ENCODE measurements at regions not wholly inside any gene's neighbourhood (a gene's known extent, or its start where the extent isn't known, plus 50 kb on each side); places are given as distances from the start of the nearest gene placed in this dataset.

DNA sequence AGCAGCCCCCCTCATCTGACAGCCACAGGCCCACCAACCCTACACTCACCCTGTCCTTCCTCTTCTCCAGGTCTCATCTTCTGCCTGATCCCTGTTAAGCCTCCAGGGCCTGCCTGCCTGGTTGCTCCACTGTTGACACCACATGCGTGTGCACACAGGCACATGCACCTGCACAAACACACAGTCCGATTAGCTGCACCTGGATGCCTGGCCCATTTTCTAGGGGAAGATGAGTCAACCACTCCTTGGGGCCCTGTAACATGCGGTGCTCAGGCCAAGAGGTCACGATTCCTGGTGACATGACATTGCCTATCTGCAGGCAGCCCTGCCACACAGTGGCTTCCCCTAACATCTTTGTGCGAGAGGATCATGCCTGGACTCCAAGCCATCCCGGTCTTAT, 498.4 kb downstream of the BCOR start:
- H3K9me3 ChIP-seq (replicated peaks; ENCODE audit: control insufficient read depth, low read depth, low read length) = no peaks in the 10 kb centered on the region
- no peak for DNase-seq
- peaks cover 36% of the 10 kb centered on the region for H3K27me3 ChIP-seq (ENCODE audit: control insufficient read depth, insufficient read depth, low read length)
- no peaks in the 10 kb centered on the region for H3K36me3 ChIP-seq (ENCODE audit: control insufficient read depth, insufficient read depth, low read length)
- 71% methylated on average over 6 of the region's 6 CpGs for WGBS (ENCODE audit: insufficient coverage)
- H3K4me3 ChIP-seq (ENCODE audit: low read length) = no peak overlapping the region
- peaks cover 23% of the 10 kb centered on the region for H3K4me1 ChIP-seq (ENCODE audit: control insufficient read depth, insufficient read depth, low read length)
- H3K27ac ChIP-seq (ENCODE audit: low read length) = no peak overlapping the region

DNA sequence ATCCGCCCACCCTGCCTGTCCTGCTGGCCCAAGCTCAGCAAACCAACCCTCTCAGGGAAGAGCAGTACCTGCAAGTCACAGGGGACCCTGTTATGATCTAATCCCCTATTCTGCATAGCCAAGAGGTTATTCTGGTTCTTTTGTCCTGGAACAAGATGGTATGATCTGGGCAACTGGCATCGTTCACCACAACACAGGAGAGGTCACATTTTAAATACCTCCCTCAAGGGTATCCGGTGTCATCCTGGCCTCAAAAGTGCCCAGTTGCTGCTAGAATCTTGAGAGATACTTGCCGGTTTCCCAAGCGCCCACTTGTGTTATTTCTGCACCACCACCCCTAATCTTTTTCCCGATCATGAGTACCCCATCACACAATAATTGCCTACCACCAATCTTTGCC, 497.5 kb downstream of the BCOR start:
- peaks cover 29% of the 10 kb centered on the region for H3K4me1 ChIP-seq (ENCODE audit: control insufficient read depth, insufficient read depth, low read length)
- H3K36me3 ChIP-seq (ENCODE audit: control insufficient read depth, insufficient read depth, low read length) = no peaks in the 10 kb centered on the region
- peaks cover 35% of the 10 kb centered on the region for H3K27me3 ChIP-seq (ENCODE audit: control insufficient read depth, insufficient read depth, low read length)
- H3K9me3 ChIP-seq (replicated peaks; ENCODE audit: control insufficient read depth, low read depth, low read length) = no peaks in the 10 kb centered on the region
- H3K27ac ChIP-seq (ENCODE audit: low read length) = no peak overlapping the region
- 78% methylated on average over 5 of the region's 6 CpGs for WGBS (ENCODE audit: insufficient coverage)
- no peak for DNase-seq
- no peak overlapping the region for H3K4me3 ChIP-seq (ENCODE audit: low read length)

DNA sequence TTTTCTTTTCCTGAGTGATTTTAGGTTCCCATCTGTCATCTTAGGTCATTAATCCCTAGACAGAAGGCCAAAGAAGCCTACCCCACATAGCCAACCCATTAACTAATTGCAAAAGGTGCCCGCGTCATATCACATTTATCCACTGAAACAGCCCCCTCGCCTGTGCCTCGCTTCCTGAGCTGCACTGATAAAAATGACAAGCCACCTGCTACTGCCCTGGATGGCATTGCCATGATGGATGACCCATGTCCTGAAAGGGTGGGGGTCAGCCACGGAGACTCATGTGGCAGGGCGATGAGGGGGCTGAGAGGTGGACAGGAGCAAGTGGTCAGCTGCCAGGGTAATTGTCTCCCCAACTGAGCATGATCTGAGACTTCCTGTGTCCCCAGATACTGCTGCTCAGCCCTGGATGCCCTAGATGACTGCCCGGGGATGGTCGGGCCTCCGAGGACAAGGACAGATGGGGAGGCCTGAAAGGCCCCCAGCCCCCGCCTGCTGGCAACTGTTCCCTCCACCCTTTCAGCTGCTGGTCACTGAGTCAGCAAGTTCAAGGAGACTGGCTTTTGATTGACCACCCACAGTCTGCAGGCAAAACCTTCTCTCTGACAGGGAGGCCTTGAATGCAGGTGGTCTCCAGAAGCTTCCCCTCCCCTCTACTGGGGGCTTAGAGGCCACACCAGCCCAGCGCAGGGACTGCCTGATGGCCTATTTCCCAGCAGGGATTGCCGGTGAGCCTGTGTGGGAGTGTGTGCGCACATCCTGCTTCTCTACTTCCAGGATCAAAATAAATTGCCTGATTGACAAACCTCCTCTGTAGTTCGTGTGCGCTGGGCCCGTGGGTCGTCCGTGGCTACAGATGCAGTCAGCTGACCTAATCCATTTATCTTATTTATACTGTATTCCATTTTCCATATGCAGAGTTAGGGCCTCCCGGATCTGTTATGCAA, 496.3 kb downstream of the BCOR start:
- H3K27me3 ChIP-seq (ENCODE audit: control insufficient read depth, insufficient read depth, low read length) = peaks cover 35% of the 10 kb centered on the region
- H3K4me1 ChIP-seq (ENCODE audit: control insufficient read depth, insufficient read depth, low read length) = peaks cover 36% of the 10 kb centered on the region
- no peak overlapping the region for H3K27ac ChIP-seq (ENCODE audit: low read length)
- H3K9me3 ChIP-seq (replicated peaks; ENCODE audit: control insufficient read depth, low read depth, low read length) = peaks cover under 1% of the 10 kb centered on the region
- no peak for DNase-seq
- WGBS (ENCODE audit: insufficient coverage) = 41% methylated on average over 2 of the region's 19 CpGs
- H3K4me3 ChIP-seq (ENCODE audit: low read length) = no peak overlapping the region
- no peaks in the 10 kb centered on the region for H3K36me3 ChIP-seq (ENCODE audit: control insufficient read depth, insufficient read depth, low read length)

DNA sequence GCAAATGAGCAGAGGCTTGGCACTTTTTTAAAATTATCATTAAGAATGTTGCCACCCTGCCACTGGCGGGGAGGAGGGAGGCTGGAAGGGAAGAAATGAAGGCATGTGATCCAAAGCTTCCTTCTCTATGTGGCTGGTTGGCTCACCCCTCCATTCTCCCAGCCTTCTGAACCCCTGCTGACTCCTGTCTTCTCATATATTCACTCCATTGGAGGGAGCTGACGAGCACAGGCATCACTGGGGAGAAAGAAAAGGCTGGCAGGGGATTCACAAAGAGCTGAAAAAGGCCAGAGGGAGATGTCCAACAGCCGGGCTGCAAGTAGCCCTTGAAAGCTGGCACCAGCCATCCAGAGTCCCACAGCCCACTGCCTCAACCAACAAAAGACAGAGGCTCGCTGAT, 495.6 kb downstream of the BCOR start:
- H3K4me3 ChIP-seq (ENCODE audit: low read length) = no peak overlapping the region
- DNase-seq = no peak
- no CpG with 5 or more reads among the region's 4 CpGs for WGBS (ENCODE audit: insufficient coverage)
- H3K36me3 ChIP-seq (ENCODE audit: control insufficient read depth, insufficient read depth, low read length) = no peaks in the 10 kb centered on the region
- no peak overlapping the region for H3K27ac ChIP-seq (ENCODE audit: low read length)
- peaks cover 36% of the 10 kb centered on the region for H3K4me1 ChIP-seq (ENCODE audit: control insufficient read depth, insufficient read depth, low read length)
- H3K9me3 ChIP-seq (replicated peaks; ENCODE audit: control insufficient read depth, low read depth, low read length) = peaks cover 4% of the 10 kb centered on the region
- H3K27me3 ChIP-seq (ENCODE audit: control insufficient read depth, insufficient read depth, low read length) = peaks cover 36% of the 10 kb centered on the region

DNA sequence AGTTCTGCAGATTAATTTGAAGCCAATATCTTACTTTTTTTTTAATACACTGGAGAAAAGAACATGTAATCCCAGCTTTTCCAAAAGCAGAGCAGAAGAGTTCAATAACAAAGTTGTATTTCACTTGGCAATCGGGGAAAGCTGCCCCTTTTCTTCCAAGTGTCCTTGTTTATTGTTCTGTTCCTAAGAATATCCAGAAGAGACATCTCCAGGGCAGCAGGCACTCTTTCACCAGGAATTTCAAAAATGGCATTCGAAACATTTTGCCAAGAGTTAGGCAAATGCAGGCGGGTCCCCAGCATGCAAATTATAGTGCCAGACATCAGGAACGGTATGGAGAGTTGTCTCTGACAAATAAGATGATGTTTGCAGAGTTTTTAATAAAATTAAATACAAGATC, 494.5 kb downstream of the BCOR start:
- peaks cover 36% of the 10 kb centered on the region for H3K27me3 ChIP-seq (ENCODE audit: control insufficient read depth, insufficient read depth, low read length)
- H3K36me3 ChIP-seq (ENCODE audit: control insufficient read depth, insufficient read depth, low read length) = no peaks in the 10 kb centered on the region
- DNase-seq = no peak
- WGBS (ENCODE audit: insufficient coverage) = 60% methylated on average over 2 of the region's 4 CpGs
- peaks cover 4% of the 10 kb centered on the region for H3K9me3 ChIP-seq (replicated peaks; ENCODE audit: control insufficient read depth, low read depth, low read length)
- no peak overlapping the region for H3K27ac ChIP-seq (ENCODE audit: low read length)
- H3K4me3 ChIP-seq (ENCODE audit: low read length) = no peak overlapping the region
- peaks cover 36% of the 10 kb centered on the region for H3K4me1 ChIP-seq (ENCODE audit: control insufficient read depth, insufficient read depth, low read length)

DNA sequence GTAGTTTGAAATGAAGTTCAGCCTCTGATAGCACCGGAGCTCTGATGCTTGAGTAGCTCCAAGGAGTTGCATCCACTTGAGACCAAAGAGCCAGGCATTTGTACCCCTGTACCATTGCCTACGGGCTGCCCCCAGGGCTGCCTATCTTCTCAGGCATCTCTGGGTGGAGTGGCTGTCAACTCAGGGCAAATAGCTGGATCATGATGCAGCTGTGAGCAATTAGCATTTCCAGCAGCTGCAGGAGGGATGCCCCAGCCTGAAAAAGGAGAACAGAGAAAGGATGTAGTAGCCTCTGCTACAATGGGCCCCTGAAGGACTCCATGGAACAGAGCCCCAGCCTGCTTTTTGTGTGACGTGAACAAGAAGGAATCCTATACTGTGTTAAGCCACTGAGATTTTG, 492.6 kb downstream of the BCOR start:
- DNase-seq = peak; percentile 58
- Histone ChIP-seq H3K4me3 (ENCODE audit: low read length) (no peak overlapping the region), H3K27ac (ENCODE audit: low read length) (no peak overlapping the region), H3K4me1 (ENCODE audit: control insufficient read depth, insufficient read depth, low read length) (peaks cover 36% of the 10 kb centered on the region), H3K36me3 (ENCODE audit: control insufficient read depth, insufficient read depth, low read length) (no peaks in the 10 kb centered on the region), H3K9me3 (replicated peaks; ENCODE audit: control insufficient read depth, low read depth, low read length) (peaks cover 4% of the 10 kb centered on the region), H3K27me3 (ENCODE audit: control insufficient read depth, insufficient read depth, low read length) (peaks cover 29% of the 10 kb centered on the region)
- 57% methylated on average over 3 of the region's 3 CpGs for WGBS (ENCODE audit: insufficient coverage)

DNA sequence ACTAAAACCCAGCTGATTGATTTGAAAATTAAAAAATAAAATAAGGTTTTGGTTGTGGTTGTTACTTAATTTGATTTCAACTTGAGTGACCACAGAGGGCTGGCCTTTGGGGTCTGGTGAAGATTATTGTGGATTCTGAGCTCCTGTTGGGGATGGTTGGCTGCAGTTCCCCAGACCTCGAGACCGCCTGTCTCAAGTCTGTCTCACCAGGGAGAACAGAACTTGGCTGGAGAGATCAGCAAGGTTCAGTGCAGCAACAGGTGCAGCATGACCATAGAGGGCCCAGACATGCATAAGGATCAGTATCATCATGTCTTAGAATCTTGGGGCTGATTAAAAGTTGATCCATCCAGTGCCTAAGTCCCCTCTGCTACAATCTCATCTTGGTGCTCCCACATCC, 491.9 kb downstream of the BCOR start:
- H3K27ac ChIP-seq (ENCODE audit: low read length) = no peak overlapping the region
- H3K4me3 ChIP-seq (ENCODE audit: low read length) = no peak overlapping the region
- 80% methylated on average over 1 of the region's 2 CpGs for WGBS (ENCODE audit: insufficient coverage)
- peaks cover 4% of the 10 kb centered on the region for H3K9me3 ChIP-seq (replicated peaks; ENCODE audit: control insufficient read depth, low read depth, low read length)
- H3K4me1 ChIP-seq (ENCODE audit: control insufficient read depth, insufficient read depth, low read length) = peaks cover 31% of the 10 kb centered on the region
- peaks cover 32% of the 10 kb centered on the region for H3K27me3 ChIP-seq (ENCODE audit: control insufficient read depth, insufficient read depth, low read length)
- no peaks in the 10 kb centered on the region for H3K36me3 ChIP-seq (ENCODE audit: control insufficient read depth, insufficient read depth, low read length)
- no peak for DNase-seq

DNA sequence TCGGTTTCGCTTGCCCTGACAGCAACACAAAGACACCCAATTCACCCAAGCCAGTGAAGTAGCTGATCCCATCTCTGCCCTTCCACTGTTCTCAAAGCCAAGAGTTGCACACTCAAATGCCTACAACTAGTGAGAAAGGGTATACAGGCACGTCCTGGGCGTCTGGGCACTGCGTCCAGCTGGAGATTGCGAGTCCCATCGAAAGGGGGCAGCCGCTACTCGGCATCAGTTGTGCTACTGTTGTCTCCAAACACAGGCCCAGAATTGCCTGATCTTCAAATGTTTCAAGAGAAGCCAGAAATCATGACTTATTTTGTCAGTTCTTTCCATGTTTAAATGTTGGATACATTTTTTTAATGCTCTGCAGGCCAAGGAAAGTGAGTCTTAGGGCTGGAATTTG, 487.8 kb downstream of the BCOR start:
- Histone ChIP-seq H3K4me3 (ENCODE audit: low read length) (no peak overlapping the region), H3K9me3 (replicated peaks; ENCODE audit: control insufficient read depth, low read depth, low read length) (peaks cover 4% of the 10 kb centered on the region), H3K27me3 (ENCODE audit: control insufficient read depth, insufficient read depth, low read length) (peaks cover 46% of the 10 kb centered on the region), H3K27ac (ENCODE audit: low read length) (no peak overlapping the region), H3K4me1 (ENCODE audit: control insufficient read depth, insufficient read depth, low read length) (peaks cover 25% of the 10 kb centered on the region), H3K36me3 (ENCODE audit: control insufficient read depth, insufficient read depth, low read length) (no peaks in the 10 kb centered on the region)
- 72% methylated on average over 9 of the region's 9 CpGs for WGBS (ENCODE audit: insufficient coverage)
- DNase-seq = no peak

DNA sequence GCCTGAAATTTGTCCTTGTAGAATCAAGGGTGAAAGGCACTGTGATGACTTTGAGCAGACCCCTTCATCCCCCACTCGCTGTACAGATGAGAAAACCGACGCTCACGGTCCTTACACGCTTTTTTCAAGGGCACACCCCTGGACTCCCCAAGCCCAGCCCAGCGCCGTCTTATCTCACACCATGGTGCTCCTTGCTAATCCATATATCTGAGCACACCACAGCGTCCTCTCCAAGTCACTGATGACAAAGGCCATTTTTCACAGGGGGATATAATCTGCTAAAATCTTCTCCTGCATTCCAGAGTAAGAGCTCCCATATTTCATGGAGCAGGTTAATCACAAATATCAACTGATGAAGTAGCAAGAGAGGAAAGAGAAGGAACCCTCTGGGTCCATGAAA, 486.3 kb downstream of the BCOR start:
- Histone ChIP-seq H3K4me1 (ENCODE audit: control insufficient read depth, insufficient read depth, low read length) (peaks cover 15% of the 10 kb centered on the region), H3K27ac (ENCODE audit: low read length) (no peak overlapping the region), H3K36me3 (ENCODE audit: control insufficient read depth, insufficient read depth, low read length) (no peaks in the 10 kb centered on the region), H3K27me3 (ENCODE audit: control insufficient read depth, insufficient read depth, low read length) (peaks cover 44% of the 10 kb centered on the region), H3K9me3 (replicated peaks; ENCODE audit: control insufficient read depth, low read depth, low read length) (peaks cover 4% of the 10 kb centered on the region), H3K4me3 (ENCODE audit: low read length) (no peak overlapping the region)
- DNase-seq = no peak
- WGBS (ENCODE audit: insufficient coverage) = 64% methylated on average over 8 of the region's 8 CpGs

DNA sequence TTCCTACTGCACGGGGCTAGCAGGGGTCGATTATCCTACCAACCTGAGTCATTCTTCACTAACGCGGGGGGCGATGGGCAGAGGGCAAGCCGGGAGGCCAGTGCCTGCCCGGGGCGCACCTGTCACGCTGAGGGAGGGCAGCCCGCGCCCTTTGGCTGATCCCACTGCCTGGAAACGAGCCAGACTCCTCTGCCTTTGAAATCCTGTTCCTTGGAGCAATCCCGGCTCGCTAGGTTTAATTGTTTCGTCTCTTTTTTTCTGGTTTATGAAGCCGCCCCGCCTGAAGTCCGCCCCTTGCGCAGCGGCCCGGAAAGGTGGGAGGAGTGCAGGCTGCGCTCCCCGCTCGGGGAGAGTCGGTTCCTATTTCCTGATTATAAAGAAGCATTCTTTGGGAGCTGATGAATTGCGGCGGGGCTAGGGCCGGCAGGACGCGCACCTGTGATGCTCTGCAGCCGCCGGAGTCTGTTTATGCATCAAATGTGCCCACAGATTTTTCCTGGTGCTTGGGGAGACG, 484.2 kb downstream of the BCOR start:
- Histone ChIP-seq H3K4me3 (ENCODE audit: low read length) (peak overlapping the region; percentile 25), H3K27ac (ENCODE audit: low read length) (no peak overlapping the region), H3K27me3 (ENCODE audit: control insufficient read depth, insufficient read depth, low read length) (peaks cover 41% of the 10 kb centered on the region), H3K36me3 (ENCODE audit: control insufficient read depth, insufficient read depth, low read length) (no peaks in the 10 kb centered on the region), H3K4me1 (ENCODE audit: control insufficient read depth, insufficient read depth, low read length) (peaks cover 15% of the 10 kb centered on the region), H3K9me3 (replicated peaks; ENCODE audit: control insufficient read depth, low read depth, low read length) (no peaks in the 10 kb centered on the region)
- peak; percentile 64 for DNase-seq
- WGBS (ENCODE audit: insufficient coverage) = 11% methylated on average over 20 of the region's 33 CpGs

Measured in muscle of leg (tissue), 3 donors.